Femur (tissue), 1 donor: ENCODE measurements at regions not wholly inside any gene's neighbourhood (a gene's known extent, or its start where the extent isn't known, plus 50 kb on each side); places are given as distances from the start of the nearest gene placed in this dataset.
"Not testable (repeated sequence)": the region's sequence is repeated elsewhere in the genome, so short reads cannot be mapped to it uniquely, and the experiment has no call there.

Experiments used
- DNase-seq: peaks from one replicate; pipeline ENCODE4 v3.0.0-alpha.2; 2017

- no peak for DNase-seq
These were observed 74.7 kb upstream of the TBL1X start for GRCh38 chrX:9390121-9390520.

- DNase-seq, result no peak
These were observed 74.0 kb upstream of the TBL1X start for GRCh38 chrX:9390693-9391368.

- DNase-seq, result no peak
These were observed 72.4 kb upstream of the TBL1X start for GRCh38 chrX:9392445-9392844.

GRCh38 chrX:9393571-9393970 lies 71.3 kb upstream of the TBL1X start:
- no peak for DNase-seq

- DNase-seq, result no peak
These were observed 70.6 kb upstream of the TBL1X start for GRCh38 chrX:9394212-9394611.

- DNase-seq, result peak; percentile 51
These were observed 67.9 kb upstream of the TBL1X start for GRCh38 chrX:9396930-9397329.

- DNase-seq, result no peak
These were observed 63.8 kb upstream of the TBL1X start for GRCh38 chrX:9401051-9401450.

- no peak for DNase-seq
These were observed 61.5 kb upstream of the TBL1X start for GRCh38 chrX:9403374-9403773.

- DNase-seq, result not testable (repeated sequence)
These were observed 59.2 kb upstream of the TBL1X start for GRCh38 chrX:9405635-9406034.

- not testable (repeated sequence) for DNase-seq
These were observed 54.0 kb upstream of the TBL1X start for GRCh38 chrX:9410889-9411288.

- not testable (repeated sequence) for DNase-seq
These were observed 53.2 kb upstream of the TBL1X start for GRCh38 chrX:9411682-9412081.

- DNase-seq, result no peak
These were observed 50.4 kb upstream of the TBL1X start for GRCh38 chrX:9414416-9414815.
